GM19238 (cell line): ENCODE measurements at regions not wholly inside any gene's neighbourhood (a gene's known extent, or its start where the extent isn't known, plus 50 kb on each side); places are given as distances from the start of the nearest gene placed in this dataset.
"Not testable (repeated sequence)": the region's sequence is repeated elsewhere in the genome, so short reads cannot be mapped to it uniquely, and the experiment has no call there.

Source experiments
- DNase-seq: peaks from one replicate; pipeline ENCODE4 v3.0.0; 2011; ENCODE audit warnings: low spot score; ENCODE audit not compliant: insufficient read length

GRCh38 chr4:53877096-53877495, 187.3 kb downstream of the CHIC2 start:
- not testable (repeated sequence) for DNase-seq

GRCh38 chr4:53866055-53866454, 198.3 kb downstream of the CHIC2 start:
- DNase-seq = no peak

- no peak for DNase-seq
Observed at GRCh38 chr4:53865054-53865453, 199.4 kb downstream of the CHIC2 start.

GRCh38 chr4:53863736-53864365, 200.6 kb downstream of the CHIC2 start:
- no peak for DNase-seq

- DNase-seq = no peak
Observed at GRCh38 chr4:53863158-53863557, 201.2 kb downstream of the CHIC2 start.

- DNase-seq = no peak
Observed at GRCh38 chr4:53861856-53862610, 202.4 kb downstream of the CHIC2 start.

- DNase-seq = no peak
Observed at GRCh38 chr4:53859305-53859704, 205.1 kb downstream of the CHIC2 start.

GRCh38 chr4:53858744-53859143, 205.7 kb downstream of the CHIC2 start:
- DNase-seq = no peak

- DNase-seq = no peak
Observed at GRCh38 chr4:53855581-53856250, 208.7 kb downstream of the CHIC2 start.

GRCh38 chr4:53854991-53855568, 209.3 kb downstream of the CHIC2 start:
- DNase-seq = no peak

- DNase-seq = no peak
Observed at GRCh38 chr4:53852343-53852742, 212.1 kb downstream of the CHIC2 start.

- no peak for DNase-seq
Observed at GRCh38 chr4:53847965-53848364, 216.4 kb downstream of the CHIC2 start.

GRCh38 chr4:53844551-53844950, 219.9 kb downstream of the CHIC2 start:
- no peak for DNase-seq

GRCh38 chr4:53844133-53844532, 220.3 kb downstream of the CHIC2 start:
- DNase-seq = no peak

GRCh38 chr4:53841711-53842110, 222.7 kb downstream of the CHIC2 start:
- DNase-seq = no peak

GRCh38 chr4:53840643-53841042, 223.8 kb downstream of the CHIC2 start:
- DNase-seq = no peak

- DNase-seq = not testable (repeated sequence)
Observed at GRCh38 chr4:53833302-53834003, 231.0 kb downstream of the CHIC2 start.

- no peak for DNase-seq
Observed at GRCh38 chr4:53832549-53832948, 231.9 kb downstream of the CHIC2 start.

GRCh38 chr4:53830511-53830910, 233.9 kb downstream of the CHIC2 start:
- no peak for DNase-seq

- DNase-seq = no peak
Observed at GRCh38 chr4:53821179-53821851, 230.0 kb upstream of the LNX1 start.

- no peak for DNase-seq
Observed at GRCh38 chr4:53818104-53818503, 226.8 kb upstream of the LNX1 start.
